ENCODE measurements at regions not wholly inside any gene's neighbourhood (a gene's known extent, or its start where the extent isn't known, plus 50 kb on each side); places are given as distances from the start of the nearest gene placed in this dataset.

- intact Hi-C loops (cut with DNase I) = no loop called here
- Histone ChIP-seq H3K4me1 (replicated peaks) (no peaks in the 10 kb centered on the region), H3K9me3 (no peaks in the 10 kb centered on the region), H3K4me3 (no peak overlapping the region), H3K27ac (no peak overlapping the region), H3K27me3 (replicated peaks; ENCODE audit: insufficient read depth) (no peaks in the 10 kb centered on the region), H3K36me3 (no peaks in the 10 kb centered on the region)
- no peak for TF ChIP-seq CTCF (IDR thresholded peaks at IDR 0.05)
- no peak for TF ChIP-seq POLR2AphosphoS5 (IDR thresholded peaks at IDR 0.05)
- TF ChIP-seq POLR2A (IDR thresholded peaks at IDR 0.05) = no peak
- WGBS = 95% methylated on average over 1 of the region's 1 CpG
- DNase-seq (ENCODE audit: low spot score) = no peak
Observed at GRCh38 chr1:218872928-218873327, 300.8 kb upstream of the LYPLAL1 start.

GRCh38 chr1:218874313-218874712, 299.4 kb upstream of the LYPLAL1 start:
- DNase-seq (ENCODE audit: low spot score) = no peak
- H3K4me1 ChIP-seq (replicated peaks) = no peaks in the 10 kb centered on the region
- 84% methylated on average over 4 of the region's 4 CpGs for WGBS

GRCh38 chr1:218874801-218875400, 298.8 kb upstream of the LYPLAL1 start:
- 91% methylated on average over 11 of the region's 11 CpGs for WGBS
- no peak overlapping the region for H3K4me3 ChIP-seq
- no peaks in the 10 kb centered on the region for H3K9me3 ChIP-seq
- no peaks in the 10 kb centered on the region for H3K4me1 ChIP-seq (replicated peaks)
- intact Hi-C loops (cut with DNase I) = no loop called here
- H3K36me3 ChIP-seq = no peaks in the 10 kb centered on the region
- DNase-seq (ENCODE audit: low spot score) = no peak
- no peak overlapping the region for H3K27ac ChIP-seq
- no peaks in the 10 kb centered on the region for H3K27me3 ChIP-seq (replicated peaks; ENCODE audit: insufficient read depth)
- no peak for TF ChIP-seq POLR2AphosphoS5 (IDR thresholded peaks at IDR 0.05)
- TF ChIP-seq CTCF (IDR thresholded peaks at IDR 0.05) = no peak
- TF ChIP-seq POLR2A (IDR thresholded peaks at IDR 0.05) = no peak

More at GRCh38 chr1:218874313-218874712, 299.4 kb upstream of the LYPLAL1 start:
- Histone ChIP-seq H3K36me3 (no peaks in the 10 kb centered on the region), H3K27ac (no peak overlapping the region), H3K4me3 (no peak overlapping the region), H3K9me3 (no peaks in the 10 kb centered on the region), H3K27me3 (replicated peaks; ENCODE audit: insufficient read depth) (no peaks in the 10 kb centered on the region)
- no peak for TF ChIP-seq POLR2A (IDR thresholded peaks at IDR 0.05)
- TF ChIP-seq POLR2AphosphoS5 (IDR thresholded peaks at IDR 0.05) = no peak
- TF ChIP-seq CTCF (IDR thresholded peaks at IDR 0.05) = no peak
- intact Hi-C loops (cut with DNase I) = no loop called here

- Histone ChIP-seq H3K36me3 (no peaks in the 10 kb centered on the region), H3K27me3 (replicated peaks; ENCODE audit: insufficient read depth) (no peaks in the 10 kb centered on the region), H3K9me3 (no peaks in the 10 kb centered on the region), H3K4me1 (replicated peaks) (no peaks in the 10 kb centered on the region), H3K4me3 (no peak overlapping the region), H3K27ac (no peak overlapping the region)
- TF ChIP-seq POLR2A (IDR thresholded peaks at IDR 0.05) (no peak), CTCF (IDR thresholded peaks at IDR 0.05) (no peak), POLR2AphosphoS5 (IDR thresholded peaks at IDR 0.05) (no peak)
- 81% methylated on average over 1 of the region's 1 CpG for WGBS
- intact Hi-C loops (cut with DNase I) = no loop called here
- DNase-seq (ENCODE audit: low spot score) = no peak
Observed at GRCh38 chr1:218878369-218878768, 295.3 kb upstream of the LYPLAL1 start.

GRCh38 chr1:218880484-218881060, 293.1 kb upstream of the LYPLAL1 start:
- no peaks in the 10 kb centered on the region for H3K36me3 ChIP-seq
- no peaks in the 10 kb centered on the region for H3K27me3 ChIP-seq (replicated peaks; ENCODE audit: insufficient read depth)
- no peak overlapping the region for H3K4me3 ChIP-seq
- 73% methylated on average over 5 of the region's 5 CpGs for WGBS
- no peaks in the 10 kb centered on the region for H3K4me1 ChIP-seq (replicated peaks)
- no peak overlapping the region for H3K27ac ChIP-seq
- no peaks in the 10 kb centered on the region for H3K9me3 ChIP-seq
- TF ChIP-seq CTCF (IDR thresholded peaks at IDR 0.05) (no peak), POLR2AphosphoS5 (IDR thresholded peaks at IDR 0.05) (no peak), POLR2A (IDR thresholded peaks at IDR 0.05) (no peak)
- intact Hi-C loops (cut with DNase I) = loop anchor here (10.0 kb wide), 1 partner anchor 526 kb away; no protein-coding TSS in a partner anchor
- DNase-seq (ENCODE audit: low spot score) = no peak
